Activated CD4-positive, alpha-beta T cell treated with anti-CD3 and anti-CD28 coated beads, Interleukin-2, Interleukin-4, amounts not matched to agents 100 ng/mL and 50 ng/mL, durations not matched to agents 16 hours and 8 hours (primary cell): ENCODE measurements at regions not wholly inside any gene's neighbourhood (a gene's known extent, or its start where the extent isn't known, plus 50 kb on each side); places are given as distances from the start of the nearest gene placed in this dataset.

Source experiments
- DNase-seq: peaks from one replicate; pipeline ENCODE4 v3.0.0-alpha.2; 2020; ENCODE audit warnings: low spot score

GRCh38 chr6:53413326-53413725 lies 64.6 kb upstream of the ELOVL5 start:
- no peak for DNase-seq

- DNase-seq: no peak
Measured at GRCh38 chr6:53412751-53413150, 64.0 kb upstream of the ELOVL5 start.

GRCh38 chr6:53412021-53412715 lies 63.4 kb upstream of the ELOVL5 start:
- no peak for DNase-seq

GRCh38 chr6:53411451-53411850 lies 62.7 kb upstream of the ELOVL5 start:
- no peak for DNase-seq

- DNase-seq: peak; percentile 57
Measured at GRCh38 chr6:53410508-53411258, 61.9 kb upstream of the ELOVL5 start.

GRCh38 chr6:53408826-53409225 lies 60.1 kb upstream of the ELOVL5 start:
- no peak for DNase-seq

- no peak for DNase-seq
Measured at GRCh38 chr6:53399027-53399344, 50.2 kb upstream of the ELOVL5 start.

GRCh38 chr6:53398247-53399026 lies 49.7 kb upstream of the ELOVL5 start:
- no peak for DNase-seq
